ENCODE measurements at regions not wholly inside any gene's neighbourhood (a gene's known extent, or its start where the extent isn't known, plus 50 kb on each side); places are given as distances from the start of the nearest gene placed in this dataset.

DNA sequence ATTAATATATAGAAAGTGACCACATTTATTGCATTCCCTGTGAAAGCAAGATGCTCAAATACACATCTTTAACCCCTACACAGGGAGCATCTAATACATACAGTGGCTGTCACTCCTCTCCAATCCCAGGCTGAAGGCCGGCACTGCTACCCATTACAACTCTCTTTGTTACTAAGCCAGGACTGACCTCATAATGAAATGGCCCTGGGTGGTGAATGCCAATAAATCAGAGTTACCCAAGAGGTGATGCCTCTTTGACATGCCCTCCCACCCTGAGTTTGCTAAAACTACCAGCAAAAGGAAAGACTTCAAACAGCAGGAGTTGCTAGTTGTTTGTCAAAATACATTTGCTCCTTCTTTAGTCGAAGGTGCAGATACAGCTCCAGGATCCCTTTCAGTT, 214.2 kb downstream of the FOXA2 start:
- Histone ChIP-seq H3K9me3 (ENCODE audit: low read depth) (no peaks in the 10 kb centered on the region), H3K4me3 (no peak overlapping the region), H3K4me1 (ENCODE audit: low read depth) (no peaks in the 10 kb centered on the region), H3K36me3 (no peaks in the 10 kb centered on the region), H3K27me3 (peaks cover 8% of the 10 kb centered on the region), H3K27ac (no peak overlapping the region)
- DNase-seq (ENCODE audit: low read depth in 1 of 2, low spot score in 1 of 2) = no peak
- TF ChIP-seq, protein P1, sequence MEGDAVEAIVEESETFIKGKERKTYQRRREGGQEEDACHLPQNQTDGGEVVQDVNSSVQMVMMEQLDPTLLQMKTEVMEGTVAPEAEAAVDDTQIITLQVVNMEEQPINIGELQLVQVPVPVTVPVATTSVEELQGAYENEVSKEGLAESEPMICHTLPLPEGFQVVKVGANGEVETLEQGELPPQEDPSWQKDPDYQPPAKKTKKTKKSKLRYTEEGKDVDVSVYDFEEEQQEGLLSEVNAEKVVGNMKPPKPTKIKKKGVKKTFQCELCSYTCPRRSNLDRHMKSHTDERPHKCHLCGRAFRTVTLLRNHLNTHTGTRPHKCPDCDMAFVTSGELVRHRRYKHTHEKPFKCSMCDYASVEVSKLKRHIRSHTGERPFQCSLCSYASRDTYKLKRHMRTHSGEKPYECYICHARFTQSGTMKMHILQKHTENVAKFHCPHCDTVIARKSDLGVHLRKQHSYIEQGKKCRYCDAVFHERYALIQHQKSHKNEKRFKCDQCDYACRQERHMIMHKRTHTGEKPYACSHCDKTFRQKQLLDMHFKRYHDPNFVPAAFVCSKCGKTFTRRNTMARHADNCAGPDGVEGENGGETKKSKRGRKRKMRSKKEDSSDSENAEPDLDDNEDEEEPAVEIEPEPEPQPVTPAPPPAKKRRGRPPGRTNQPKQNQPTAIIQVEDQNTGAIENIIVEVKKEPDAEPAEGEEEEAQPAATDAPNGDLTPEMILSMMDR (IDR thresholded peaks at IDR 0.05; ENCODE audit: low read depth, low read length) = no peak

DNA sequence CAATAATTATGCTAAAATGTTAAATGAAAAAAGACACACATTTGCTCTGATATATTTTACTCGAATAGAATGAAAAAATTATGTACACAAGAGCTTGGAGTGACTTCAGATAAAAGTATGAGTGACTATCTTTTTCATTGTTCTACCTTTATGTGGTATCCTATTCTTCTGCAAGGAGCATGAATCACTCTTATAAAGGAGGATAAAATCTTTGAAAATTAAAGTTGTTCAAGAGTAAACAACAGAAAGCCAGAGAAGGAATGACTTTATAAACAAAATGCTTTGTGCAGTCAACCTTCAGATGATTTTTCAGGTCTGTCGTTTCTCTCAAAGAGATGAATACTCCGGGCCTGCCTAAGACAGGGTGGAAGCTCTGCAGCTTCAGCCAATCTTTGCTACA, 215.3 kb downstream of the FOXA2 start:
- H3K27me3 ChIP-seq = peaks cover 8% of the 10 kb centered on the region
- DNase-seq (ENCODE audit: low read depth in 1 of 2, low spot score in 1 of 2) = no peak
- TF ChIP-seq, protein P1 (IDR thresholded peaks at IDR 0.05; ENCODE audit: low read depth, low read length) = no peak

DNA sequence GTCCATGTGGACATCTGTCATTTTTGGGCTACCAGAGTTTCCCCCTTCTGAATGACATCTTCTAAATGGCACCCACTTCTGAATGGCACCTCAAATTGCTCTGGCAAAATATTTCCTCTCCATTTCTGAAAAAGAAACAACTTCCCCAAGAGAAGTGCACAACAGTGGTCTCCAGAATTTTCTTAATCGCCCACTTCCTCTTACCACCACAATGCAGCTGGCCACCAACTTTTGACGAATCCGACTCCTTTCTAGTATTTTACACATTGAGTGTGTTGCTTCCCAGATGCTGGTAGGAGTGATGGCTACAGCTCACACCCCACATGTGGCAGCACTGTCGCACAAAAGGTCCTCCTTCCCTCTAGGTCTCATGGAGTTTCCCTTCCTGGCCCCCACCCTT, 216.1 kb downstream of the FOXA2 start:
- DNase-seq (ENCODE audit: low read depth in 1 of 2, low spot score in 1 of 2) = no peak
- Histone ChIP-seq H3K27ac (no peak overlapping the region), H3K27me3 (peaks cover 5% of the 10 kb centered on the region), H3K36me3 (no peaks in the 10 kb centered on the region), H3K4me3 (no peak overlapping the region), H3K4me1 (ENCODE audit: low read depth) (no peaks in the 10 kb centered on the region), H3K9me3 (ENCODE audit: low read depth) (no peaks in the 10 kb centered on the region)
- TF ChIP-seq, protein P1 (IDR thresholded peaks at IDR 0.05; ENCODE audit: low read depth, low read length) = no peak

More for the DNA sequence above, 215.3 kb downstream of the FOXA2 start:
- H3K9me3 ChIP-seq (ENCODE audit: low read depth) = no peaks in the 10 kb centered on the region
- no peaks in the 10 kb centered on the region for H3K4me1 ChIP-seq (ENCODE audit: low read depth)
- H3K4me3 ChIP-seq = no peak overlapping the region
- H3K27ac ChIP-seq = no peak overlapping the region
- H3K36me3 ChIP-seq = no peaks in the 10 kb centered on the region

DNA sequence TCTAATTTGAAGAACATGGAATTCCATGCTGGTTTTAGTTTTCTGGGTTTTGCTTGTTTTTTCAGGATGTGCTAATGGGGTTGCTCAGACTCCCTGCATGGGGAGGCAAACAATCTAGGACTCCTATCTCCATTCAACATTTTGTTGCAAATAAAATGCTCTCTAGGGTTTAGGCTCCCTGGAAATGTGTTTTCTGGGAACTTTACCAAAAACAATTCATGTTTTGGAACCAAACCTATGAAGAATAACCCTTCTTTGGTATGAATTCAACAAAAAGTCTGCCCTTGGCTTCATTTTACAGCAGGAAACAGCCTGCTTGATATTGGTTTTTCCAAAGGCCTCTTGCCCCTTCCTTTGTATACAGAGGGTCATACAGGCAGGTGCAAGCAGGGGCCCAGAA, 217.7 kb downstream of the FOXA2 start:
- DNase-seq (ENCODE audit: low read depth in 1 of 2, low spot score in 1 of 2) = no peak
- Histone ChIP-seq H3K36me3 (no peaks in the 10 kb centered on the region), H3K27me3 (peaks cover 4% of the 10 kb centered on the region), H3K27ac (no peak overlapping the region), H3K4me1 (ENCODE audit: low read depth) (no peaks in the 10 kb centered on the region), H3K4me3 (no peak overlapping the region), H3K9me3 (ENCODE audit: low read depth) (no peaks in the 10 kb centered on the region)
- TF ChIP-seq, protein P1 (IDR thresholded peaks at IDR 0.05; ENCODE audit: low read depth, low read length) = no peak

DNA sequence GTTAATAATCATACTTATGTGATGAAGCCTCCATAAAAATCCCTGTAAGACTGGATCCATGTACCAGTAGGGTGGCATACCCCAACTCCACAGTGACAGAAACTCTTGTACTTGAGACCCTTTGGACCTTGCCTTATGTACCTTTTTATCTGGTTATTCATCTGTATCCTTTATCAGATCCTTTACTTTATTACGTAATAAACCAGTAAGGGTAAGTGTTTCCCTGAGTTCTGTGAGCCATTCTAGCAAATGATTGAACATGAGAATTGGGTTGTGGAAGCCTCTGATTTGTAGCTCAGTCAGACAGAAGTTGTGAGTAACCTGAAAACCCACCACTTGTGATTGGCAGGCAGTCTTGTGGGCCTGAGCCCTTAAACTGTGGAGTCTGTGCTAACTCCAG, 229.7 kb downstream of the FOXA2 start:
- Histone ChIP-seq H3K27me3 (peaks cover 14% of the 10 kb centered on the region), H3K9me3 (ENCODE audit: low read depth) (no peaks in the 10 kb centered on the region), H3K27ac (no peak overlapping the region), H3K4me1 (ENCODE audit: low read depth) (no peaks in the 10 kb centered on the region), H3K4me3 (no peak overlapping the region), H3K36me3 (no peaks in the 10 kb centered on the region)
- TF ChIP-seq, protein P1 (IDR thresholded peaks at IDR 0.05; ENCODE audit: low read depth, low read length) = no peak
- DNase-seq (ENCODE audit: low read depth in 1 of 2, low spot score in 1 of 2) = no peak

DNA sequence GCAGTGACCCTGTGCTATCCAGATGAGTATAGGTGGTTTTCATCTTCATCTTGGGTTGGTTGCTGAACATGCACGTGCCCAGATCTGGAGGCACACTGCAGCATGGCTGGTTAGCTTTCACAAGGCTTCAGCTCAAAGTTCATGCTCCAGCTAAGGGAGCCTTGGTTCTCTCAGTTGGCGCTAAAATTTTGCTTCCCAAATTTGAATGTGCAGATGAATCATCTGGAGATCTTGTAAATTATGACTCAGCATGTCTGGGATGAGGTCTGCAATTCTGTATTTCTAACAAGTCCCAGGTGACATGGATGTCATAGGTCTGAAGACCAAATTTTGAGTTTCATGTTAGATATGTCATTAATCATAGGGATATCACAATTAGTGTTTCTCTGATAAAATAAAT, 230.8 kb downstream of the FOXA2 start:
- no peak overlapping the region for H3K4me3 ChIP-seq
- H3K27ac ChIP-seq = no peak overlapping the region
- TF ChIP-seq, protein P1 (IDR thresholded peaks at IDR 0.05; ENCODE audit: low read depth, low read length) = no peak
- peaks cover 8% of the 10 kb centered on the region for H3K27me3 ChIP-seq
- H3K36me3 ChIP-seq = no peaks in the 10 kb centered on the region
- no peak for DNase-seq (ENCODE audit: low read depth in 1 of 2, low spot score in 1 of 2)
- no peaks in the 10 kb centered on the region for H3K9me3 ChIP-seq (ENCODE audit: low read depth)
- H3K4me1 ChIP-seq (ENCODE audit: low read depth) = no peaks in the 10 kb centered on the region
